K562 (cell line): ENCODE measurements at regions not wholly inside any gene's neighbourhood (a gene's known extent, or its start where the extent isn't known, plus 50 kb on each side); places are given as distances from the start of the nearest gene placed in this dataset.

Experiments used
- ARID3B ChIP-seq: fragments of 250-450 bp; sonication (Bioruptor Pico); IDR thresholded peaks from 2 replicates; pipeline ENCODE4 v1.4.0; 2020; ENCODE audit warnings: borderline replicate concordance
- CTCF ChIP-seq, 3 experiments: IDR thresholded peaks in 2 of 3; conservative IDR thresholded peaks in 1 of 3; 2 replicates each; pipeline ENCODE4 v1.5.1; 2011 to 2012; ENCODE audit warnings: low read length in 3 of 3, mild to moderate bottlenecking in 3 of 3, control low read depth in 2 of 3, improper control_type of control experiment in 1 of 3, inconsistent platforms in 1 of 3, low read depth in 1 of 3, mixed read lengths in 1 of 3, moderate library complexity in 1 of 3; ENCODE audit not compliant: insufficient read depth in 2 of 3
- FOXK2 ChIP-seq, 2 experiments: fragments of 450-650 bp; IDR thresholded peaks in 1 of 2; conservative IDR thresholded peaks in 1 of 2; 2 replicates each; pipeline ENCODE4 v1.6.1; 2016; ENCODE audit warnings: low read depth in 2 of 2, mild to moderate bottlenecking in 1 of 2
- L3MBTL2 ChIP-seq: fragments of 450-650 bp; IDR thresholded peaks from 2 replicates; pipeline ENCODE4 v1.6.1; 2016; ENCODE audit warnings: mild to moderate bottlenecking, moderate library complexity
- YY1 ChIP-seq, 3 experiments: IDR thresholded peaks; 2 replicates each; pipeline ENCODE4 v1.6.1; 2011; ENCODE audit warnings: low read length in 2 of 3, mild to moderate bottlenecking in 2 of 3, moderate library complexity in 2 of 3, borderline replicate concordance in 1 of 3, control low read depth in 1 of 3, low read depth in 1 of 3; ENCODE audit not compliant: insufficient read depth in 3 of 3, insufficient replicate concordance in 2 of 3, control insufficient read depth in 1 of 3, insufficient read length in 1 of 3; ENCODE audit errors: extremely low read depth in 1 of 3
- ZBTB2 ChIP-seq: fragments of 450-650 bp; IDR thresholded peaks from 2 replicates; pipeline ENCODE4 v1.6.1; 2016; ENCODE audit warnings: antibody characterized with exemption
- ZBTB26 ChIP-seq: fragments of 450-650 bp; formaldehyde crosslinking; IDR thresholded peaks from 2 replicates; pipeline ENCODE4 v1.4.0; 2022; ENCODE audit warnings: missing genetic modification characterization

- no peak for TF ChIP-seq ARID3B (CRISPR knock-in tag)
- TF ChIP-seq YY1 (IDR thresholded peaks at IDR 0.05; ENCODE audit: borderline replicate concordance in 1 of 3, control insufficient read depth in 1 of 3, extremely low read depth in 1 of 3, insufficient read depth in 3 of 3, insufficient read length in 1 of 3, insufficient replicate concordance in 2 of 3, low read depth in 1 of 3, low read length in 2 of 3) = no peak
- TF ChIP-seq FOXK2 (conservative IDR thresholded peaks at IDR 0.05 in 1 of 2, IDR thresholded peaks at IDR 0.05 in 1 of 2; ENCODE audit: low read depth in 2 of 2) = no peak
- no peak for TF ChIP-seq CTCF (IDR thresholded peaks at IDR 0.05 in 2 of 3, conservative IDR thresholded peaks at IDR 0.05 in 1 of 3; ENCODE audit: insufficient read depth in 2 of 3, low read depth in 1 of 3, low read length in 3 of 3)
- no peak for TF ChIP-seq ZBTB2
- no peak for TF ChIP-seq ZBTB26 (CRISPR knock-in tag)
- TF ChIP-seq L3MBTL2 = no peak
Observed at GRCh38 chr10:131437556-131438475, 126.3 kb upstream of the TCERG1L start.
